SU-DHL-6 (cell line): ENCODE measurements at regions not wholly inside any gene's neighbourhood (a gene's known extent, or its start where the extent isn't known, plus 50 kb on each side); places are given as distances from the start of the nearest gene placed in this dataset.
"Not testable (repeated sequence)": the region's sequence is repeated elsewhere in the genome, so short reads cannot be mapped to it uniquely, and the experiment has no call there.

Source experiments
- H2AFZ ChIP-seq: fragments of 200-600 bp; sonication (generic); 2 replicates; pipeline ENCODE4 v1.6.1; 2014; ENCODE audit warnings: low read depth, mild to moderate bottlenecking, moderate library complexity, mixed read lengths, antibody characterized with exemption, low read length; ENCODE audit not compliant: severe bottlenecking
- H3F3A ChIP-seq: fragments of 200-600 bp; shearing (Covaris generic); 2 replicates; pipeline ENCODE4 v1.6.0; 2016; ENCODE audit warnings: antibody characterized with exemption, mild to moderate bottlenecking; ENCODE audit not compliant: insufficient read depth
- H3K27ac ChIP-seq: fragments of 200-600 bp; sonication (generic); 2 replicates; pipeline ENCODE4 v1.5.1; 2016; ENCODE audit warnings: low read depth, mild to moderate bottlenecking, low read length, moderate library complexity, mixed read lengths
- H3K27me3 ChIP-seq: fragments of 200-600 bp; sonication (generic), shearing (Covaris generic); 2 replicates; pipeline ENCODE4 v1.6.0; 2014; ENCODE audit warnings: mild to moderate bottlenecking, low read length
- H3K36me3 ChIP-seq: fragments of 200-600 bp; sonication (generic); 2 replicates; pipeline ENCODE4 v1.6.1; 2014; ENCODE audit warnings: mild to moderate bottlenecking, low read length, mixed read lengths
- H3K4me2 ChIP-seq: fragments of 300-600, 200-600 bp; shearing (Covaris generic), sonication (generic); 2 replicates; pipeline ENCODE4 v1.6.0; 2014; ENCODE audit warnings: low read length, low read depth, mild to moderate bottlenecking; ENCODE audit not compliant: poor library complexity, severe bottlenecking
- H3K4me3 ChIP-seq: fragments of 200-600 bp; sonication (generic); 2 replicates; pipeline ENCODE4 v1.5.1; 2014; ENCODE audit warnings: antibody characterized with exemption, low read length, mild to moderate bottlenecking, mixed read lengths; ENCODE audit not compliant: insufficient read depth, poor library complexity, severe bottlenecking
- H3K79me2 ChIP-seq: fragments of 200-600 bp; sonication (generic); 2 replicates; pipeline ENCODE4 v1.6.1; 2014; ENCODE audit warnings: mild to moderate bottlenecking, low read length, moderate library complexity; ENCODE audit not compliant: insufficient read depth
- H3K9ac ChIP-seq: fragments of 200-600 bp; sonication (generic); 2 replicates; pipeline ENCODE4 v1.7.0; 2014; ENCODE audit warnings: mild to moderate bottlenecking, low read length
- H3K9me2 ChIP-seq: fragments of 200-600 bp; sonication (generic); replicated peaks from 2 replicates; pipeline ENCODE4 v1.6.1; 2014; ENCODE audit warnings: low read length; ENCODE audit not compliant: insufficient read depth
- H3K9me3 ChIP-seq: fragments of 200-600 bp; sonication (generic); 2 replicates; pipeline ENCODE4 v1.6.1; 2014; ENCODE audit warnings: low read length, mixed read lengths; ENCODE audit not compliant: insufficient read depth
- H4K20me1 ChIP-seq: fragments of 200-600 bp; sonication (generic); 2 replicates; pipeline ENCODE4 v1.6.1; 2014; ENCODE audit warnings: low read depth, mild to moderate bottlenecking, antibody characterized with exemption, low read length, moderate library complexity, mixed read lengths
- EZH2phosphoT487 ChIP-seq: fragments of 200-600 bp; sonication (generic), shearing (Covaris generic); conservative IDR thresholded peaks from 2 replicates; pipeline ENCODE4 v1.6.1; 2018; ENCODE audit warnings: mild to moderate bottlenecking, antibody characterized with exemption, low read length, moderate library complexity, mixed read lengths
- TF ChIP-seq, protein P1 (sequence below): fragments of 200-600 bp; sonication (generic); IDR thresholded peaks from one replicate; pipeline ENCODE4 v1.5.1; 2017; ENCODE audit warnings: antibody characterized with exemption, mild to moderate bottlenecking, low read length, moderate library complexity; ENCODE audit not compliant: insufficient read depth, poor library complexity, severe bottlenecking

- H3K36me3 ChIP-seq: no peaks in the 10 kb centered on the region
- H3F3A ChIP-seq: no peaks in the 10 kb centered on the region
- H3K9ac ChIP-seq: no peak overlapping the region
- no peak overlapping the region for H3K27ac ChIP-seq
- H4K20me1 ChIP-seq: no peaks in the 10 kb centered on the region
- no peaks in the 10 kb centered on the region for H3K27me3 ChIP-seq
- H3K9me2 ChIP-seq: no peaks in the 10 kb centered on the region
- peaks cover 10% of the 10 kb centered on the region; the same call in 1 of the 2 replicates for H3K9me3 ChIP-seq
- no peaks in the 10 kb centered on the region for H3K79me2 ChIP-seq
- H2AFZ ChIP-seq: no peak overlapping the region
- TF ChIP-seq, protein P1, sequence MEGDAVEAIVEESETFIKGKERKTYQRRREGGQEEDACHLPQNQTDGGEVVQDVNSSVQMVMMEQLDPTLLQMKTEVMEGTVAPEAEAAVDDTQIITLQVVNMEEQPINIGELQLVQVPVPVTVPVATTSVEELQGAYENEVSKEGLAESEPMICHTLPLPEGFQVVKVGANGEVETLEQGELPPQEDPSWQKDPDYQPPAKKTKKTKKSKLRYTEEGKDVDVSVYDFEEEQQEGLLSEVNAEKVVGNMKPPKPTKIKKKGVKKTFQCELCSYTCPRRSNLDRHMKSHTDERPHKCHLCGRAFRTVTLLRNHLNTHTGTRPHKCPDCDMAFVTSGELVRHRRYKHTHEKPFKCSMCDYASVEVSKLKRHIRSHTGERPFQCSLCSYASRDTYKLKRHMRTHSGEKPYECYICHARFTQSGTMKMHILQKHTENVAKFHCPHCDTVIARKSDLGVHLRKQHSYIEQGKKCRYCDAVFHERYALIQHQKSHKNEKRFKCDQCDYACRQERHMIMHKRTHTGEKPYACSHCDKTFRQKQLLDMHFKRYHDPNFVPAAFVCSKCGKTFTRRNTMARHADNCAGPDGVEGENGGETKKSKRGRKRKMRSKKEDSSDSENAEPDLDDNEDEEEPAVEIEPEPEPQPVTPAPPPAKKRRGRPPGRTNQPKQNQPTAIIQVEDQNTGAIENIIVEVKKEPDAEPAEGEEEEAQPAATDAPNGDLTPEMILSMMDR: no peak
- TF ChIP-seq EZH2phosphoT487: no peak
- H3K4me3 ChIP-seq: no peak overlapping the region
- no peak overlapping the region for H3K4me2 ChIP-seq
Observed at GRCh38 chr5:28305891-28306290, 1267.5 kb upstream of the CDH9 start.

- H3K79me2 ChIP-seq: no peaks in the 10 kb centered on the region
- no peaks in the 10 kb centered on the region for H3K27me3 ChIP-seq
- no peak overlapping the region for H3K4me2 ChIP-seq
- H3K9ac ChIP-seq: no peak overlapping the region
- no peaks in the 10 kb centered on the region for H3F3A ChIP-seq
- TF ChIP-seq EZH2phosphoT487: no peak
- TF ChIP-seq, protein P1: no peak
- H2AFZ ChIP-seq: no peak overlapping the region
- peaks cover 10% of the 10 kb centered on the region; the same call in 1 of the 2 replicates for H3K9me3 ChIP-seq
- H4K20me1 ChIP-seq: no peaks in the 10 kb centered on the region
- H3K36me3 ChIP-seq: no peaks in the 10 kb centered on the region
- H3K4me3 ChIP-seq: no peak overlapping the region
- no peak overlapping the region for H3K27ac ChIP-seq
- H3K9me2 ChIP-seq: no peaks in the 10 kb centered on the region
Observed at GRCh38 chr5:28301712-28302111, 1263.3 kb upstream of the CDH9 start.

DNA sequence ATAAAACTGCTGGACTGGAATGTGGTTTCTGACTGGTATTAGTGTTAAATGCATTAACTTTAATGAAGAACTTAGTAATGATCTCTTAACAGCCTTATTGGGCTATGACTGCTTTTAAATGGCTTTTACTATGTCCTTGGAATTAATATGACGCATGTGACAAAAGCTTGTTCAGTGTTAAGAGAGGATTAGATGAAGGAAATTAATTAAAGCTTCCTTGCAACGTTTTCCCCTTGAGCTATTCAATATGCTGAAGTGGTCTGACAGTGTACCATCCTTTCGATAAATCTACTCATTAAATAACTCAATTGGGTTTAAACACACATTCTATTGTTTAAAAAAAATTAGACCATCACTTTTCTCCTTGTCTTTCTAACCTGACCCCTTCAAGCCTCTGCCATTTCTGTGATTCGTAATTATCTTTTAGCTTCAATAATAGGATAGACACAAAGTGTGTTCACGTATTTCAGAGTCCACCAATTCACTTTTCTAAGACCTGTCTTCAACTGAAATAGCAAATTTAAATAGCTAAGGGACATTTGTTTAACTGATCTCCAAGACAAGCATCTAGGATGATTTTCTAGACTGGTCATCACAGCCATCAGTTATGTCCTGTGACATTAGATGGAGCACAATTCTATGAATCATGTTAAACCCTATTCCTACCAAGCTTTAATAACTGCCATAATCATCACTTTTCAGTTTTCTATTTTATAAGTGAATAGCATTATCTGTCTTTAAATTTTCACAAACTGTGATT is 1258.0 kb upstream of the CDH9 start:
- no peaks in the 10 kb centered on the region for H3K36me3 ChIP-seq
- no peak overlapping the region for H3K4me2 ChIP-seq
- no peak overlapping the region for H3K4me3 ChIP-seq
- H3F3A ChIP-seq: no peaks in the 10 kb centered on the region
- H3K9me2 ChIP-seq: no peaks in the 10 kb centered on the region
- H3K9me3 ChIP-seq: peaks cover under 1% of the 10 kb centered on the region; the same call in 1 of the 2 replicates
- no peaks in the 10 kb centered on the region for H4K20me1 ChIP-seq
- no peaks in the 10 kb centered on the region for H3K27me3 ChIP-seq
- H3K9ac ChIP-seq: no peak overlapping the region
- H3K27ac ChIP-seq: no peak overlapping the region
- no peak for TF ChIP-seq EZH2phosphoT487
- TF ChIP-seq, protein P1: no peak
- H2AFZ ChIP-seq: peak overlapping the region; percentile 57
- no peaks in the 10 kb centered on the region for H3K79me2 ChIP-seq

- not testable (repeated sequence) for H3K4me3 ChIP-seq, H3K27ac ChIP-seq, H3K36me3 ChIP-seq, H3K9me2 ChIP-seq, H3K9me3 ChIP-seq, H3K4me2 ChIP-seq, H4K20me1 ChIP-seq, H2AFZ ChIP-seq, H3F3A ChIP-seq, H3K27me3 ChIP-seq, H3K9ac ChIP-seq, H3K79me2 ChIP-seq
Observed at GRCh38 chr5:28287021-28287420, 1248.6 kb upstream of the CDH9 start.
